ENCODE measurements at regions not wholly inside any gene's neighbourhood (a gene's known extent, or its start where the extent isn't known, plus 50 kb on each side); places are given as distances from the start of the nearest gene placed in this dataset.

DNA sequence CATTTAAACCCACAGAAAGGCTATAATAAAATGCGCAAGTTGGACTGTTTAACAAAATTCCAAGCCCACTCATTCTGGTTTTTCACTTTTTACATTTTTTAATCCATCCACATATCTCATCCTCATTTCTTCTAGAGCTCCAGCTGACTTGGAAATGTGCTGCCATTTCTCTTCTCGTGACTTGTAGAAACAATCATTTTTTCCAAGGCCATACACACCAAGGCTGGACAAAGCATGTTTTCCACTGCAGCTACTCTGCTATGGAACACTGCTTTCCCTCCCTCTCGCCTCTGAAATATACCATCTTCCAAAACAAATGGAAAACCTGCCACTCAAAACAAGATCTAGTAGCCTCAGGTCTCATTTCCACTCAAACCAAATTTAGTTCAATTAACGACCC is 141.1 kb downstream of the ESM1 start:
- no peaks in the 10 kb centered on the region for H3K36me3 ChIP-seq (ENCODE audit: control insufficient read depth in 4 of 4, insufficient read depth in 4 of 4, low read length in 3 of 4)
- 95% methylated on average over 4 of the region's 4 CpGs for WGBS (ENCODE audit: insufficient coverage)
- POLR2A ChIA-PET, result interaction anchor here (1.4 kb wide), 1 partner anchor 327 kb away, joined by 4 read pairs; no protein-coding TSS in a partner anchor

DNA sequence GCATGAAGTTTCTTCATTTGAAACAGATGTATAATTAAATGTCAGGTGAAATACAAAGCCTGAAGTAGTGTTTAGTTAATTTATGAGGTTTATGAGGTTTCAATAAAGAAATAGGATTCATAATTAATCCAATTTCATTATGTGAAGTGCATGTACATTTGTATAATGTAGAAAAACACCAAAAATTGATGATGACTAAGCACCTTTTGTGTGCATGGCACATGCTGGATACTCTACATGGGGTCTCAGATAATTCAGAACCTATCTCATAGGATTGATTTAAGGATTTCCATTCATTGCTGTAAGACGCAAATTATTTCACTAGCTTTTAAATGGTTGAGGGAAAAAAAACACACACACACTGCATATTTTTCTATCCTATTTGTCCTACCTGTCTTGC is 143.9 kb downstream of the ESM1 start:
- Histone ChIP-seq H3K36me3 (ENCODE audit: control insufficient read depth in 4 of 4, insufficient read depth in 4 of 4, low read length in 3 of 4) (no peaks in the 10 kb centered on the region), H3K27me3 (replicated peaks in 2 of 5; ENCODE audit: control insufficient read depth in 4 of 5, insufficient read depth in 5 of 5, low read length in 4 of 5) (no peaks in the 10 kb centered on the region), H3K27ac (ENCODE audit: insufficient read depth in 1 of 2, low read depth in 1 of 2, low read length in 2 of 2, poor library complexity in 1 of 2, severe bottlenecking in 2 of 2) (no peak overlapping the region), H3K4me1 (ENCODE audit: control extremely low read depth in 1 of 4, control insufficient read depth in 4 of 4, insufficient read depth in 4 of 4, low read length in 3 of 4) (no peaks in the 10 kb centered on the region), H3K9me3 (ENCODE audit: control extremely low read depth in 1 of 5, control insufficient read depth in 4 of 5, insufficient read depth in 2 of 5, low read depth in 1 of 5, low read length in 4 of 5) (no peaks in the 10 kb centered on the region), H3K4me3 (ENCODE audit: control insufficient read depth in 1 of 7, extremely low read depth in 1 of 7, insufficient read depth in 4 of 7, low read depth in 2 of 7, low read length in 6 of 7) (no peak overlapping the region)
- ChIA-PET CTCF (interaction anchor here (1.1 to 1.3 kb wide), 2 partner anchors 243 to 324 kb away, joined by 3 to 7 read pairs; partner anchors contain the start of gene SNX18), POLR2A (no interaction called here)
- no CpG with 5 or more reads among the region's 1 CpG for WGBS (ENCODE audit: insufficient coverage)
- DNase-seq, result no peak

More for the DNA sequence above, 141.1 kb downstream of the ESM1 start:
- H3K4me3 ChIP-seq (ENCODE audit: control insufficient read depth in 1 of 7, extremely low read depth in 1 of 7, insufficient read depth in 4 of 7, low read depth in 2 of 7, low read length in 6 of 7), result no peak overlapping the region
- H3K4me1 ChIP-seq (ENCODE audit: control extremely low read depth in 1 of 4, control insufficient read depth in 4 of 4, insufficient read depth in 4 of 4, low read length in 3 of 4), result no peaks in the 10 kb centered on the region
- H3K27ac ChIP-seq (ENCODE audit: insufficient read depth in 1 of 2, low read depth in 1 of 2, low read length in 2 of 2, poor library complexity in 1 of 2, severe bottlenecking in 2 of 2), result no peak overlapping the region
- CTCF ChIA-PET, result interaction anchor here (1.0 to 3.5 kb wide), 14 partner anchors 9 to 601 kb away, joined by 3 to 91 read pairs (median 4); partner anchors contain the start of gene SNX18
- H3K27me3 ChIP-seq (replicated peaks in 2 of 5; ENCODE audit: control insufficient read depth in 4 of 5, insufficient read depth in 5 of 5, low read length in 4 of 5), result no peaks in the 10 kb centered on the region
- DNase-seq, result no peak
- no peaks in the 10 kb centered on the region for H3K9me3 ChIP-seq (ENCODE audit: control extremely low read depth in 1 of 5, control insufficient read depth in 4 of 5, insufficient read depth in 2 of 5, low read depth in 1 of 5, low read length in 4 of 5)

DNA sequence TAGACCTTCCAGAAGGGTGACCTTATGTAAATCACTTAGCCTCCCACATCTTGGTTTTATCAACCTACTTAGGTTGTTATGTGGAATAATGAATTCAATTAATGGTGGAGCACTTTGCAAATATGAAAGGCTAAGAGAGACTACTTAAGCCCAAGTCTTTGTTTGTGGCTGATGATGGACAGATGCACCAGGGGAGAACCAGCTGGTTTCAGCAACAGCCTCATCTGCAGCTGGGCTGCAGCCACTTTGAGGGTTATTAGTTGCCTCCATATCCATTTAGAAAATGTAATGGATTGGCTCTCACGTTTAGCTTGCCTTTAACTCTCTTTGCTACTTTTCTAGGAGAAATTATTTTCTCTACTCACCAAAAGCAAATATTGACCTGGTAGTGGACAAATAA is 146.6 kb downstream of the ESM1 start:
- no peak for DNase-seq
- Histone ChIP-seq H3K36me3 (ENCODE audit: control insufficient read depth in 4 of 4, insufficient read depth in 4 of 4, low read length in 3 of 4) (no peaks in the 10 kb centered on the region), H3K27ac (ENCODE audit: insufficient read depth in 1 of 2, low read depth in 1 of 2, low read length in 2 of 2, poor library complexity in 1 of 2, severe bottlenecking in 2 of 2) (no peak overlapping the region), H3K27me3 (replicated peaks in 2 of 5; ENCODE audit: control insufficient read depth in 4 of 5, insufficient read depth in 5 of 5, low read length in 4 of 5) (no peaks in the 10 kb centered on the region), H3K4me1 (ENCODE audit: control extremely low read depth in 1 of 4, control insufficient read depth in 4 of 4, insufficient read depth in 4 of 4, low read length in 3 of 4) (peaks cover 0 to 6% (median 0%) of the 10 kb centered on the region in 4 experiments), H3K9me3 (ENCODE audit: control extremely low read depth in 1 of 5, control insufficient read depth in 4 of 5, insufficient read depth in 2 of 5, low read depth in 1 of 5, low read length in 4 of 5) (no peaks in the 10 kb centered on the region), H3K4me3 (ENCODE audit: control insufficient read depth in 1 of 7, extremely low read depth in 1 of 7, insufficient read depth in 4 of 7, low read depth in 2 of 7, low read length in 6 of 7) (no peak overlapping the region)
- POLR2A ChIA-PET, result no interaction called here
- CTCF ChIA-PET, result interaction anchor here (1.2 kb wide), 1 partner anchor 349 kb away, joined by 3 read pairs; no protein-coding TSS in a partner anchor
- 100% methylated on average over 1 of the region's 1 CpG for WGBS (ENCODE audit: insufficient coverage)

DNA sequence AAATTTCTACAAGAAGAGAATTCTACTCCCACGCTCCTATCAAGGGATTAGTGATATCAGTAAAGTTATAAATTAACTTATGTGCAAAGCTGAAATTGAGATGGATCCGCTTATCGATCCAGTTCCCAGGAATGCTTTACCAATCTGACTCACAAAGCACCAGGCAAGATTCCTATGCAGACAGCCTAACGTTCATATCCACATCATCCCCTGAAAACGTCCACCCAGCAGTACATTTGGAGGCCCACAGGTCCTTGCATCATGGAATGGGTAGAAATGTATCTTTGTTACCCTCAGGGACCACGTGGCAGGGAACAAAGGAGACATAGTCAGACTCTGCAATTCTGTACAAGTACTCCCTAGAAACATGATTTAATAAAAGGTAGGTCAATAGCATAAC is 147.4 kb downstream of the ESM1 start:
- Histone ChIP-seq H3K36me3 (ENCODE audit: control insufficient read depth in 4 of 4, insufficient read depth in 4 of 4, low read length in 3 of 4) (no peaks in the 10 kb centered on the region), H3K4me3 (ENCODE audit: control insufficient read depth in 1 of 7, extremely low read depth in 1 of 7, insufficient read depth in 4 of 7, low read depth in 2 of 7, low read length in 6 of 7) (no peak overlapping the region), H3K9me3 (ENCODE audit: control extremely low read depth in 1 of 5, control insufficient read depth in 4 of 5, insufficient read depth in 2 of 5, low read depth in 1 of 5, low read length in 4 of 5) (no peaks in the 10 kb centered on the region), H3K27ac (ENCODE audit: insufficient read depth in 1 of 2, low read depth in 1 of 2, low read length in 2 of 2, poor library complexity in 1 of 2, severe bottlenecking in 2 of 2) (no peak overlapping the region), H3K4me1 (ENCODE audit: control extremely low read depth in 1 of 4, control insufficient read depth in 4 of 4, insufficient read depth in 4 of 4, low read length in 3 of 4) (peaks cover 0 to 6% (median 0%) of the 10 kb centered on the region in 4 experiments), H3K27me3 (replicated peaks in 2 of 5; ENCODE audit: control insufficient read depth in 4 of 5, insufficient read depth in 5 of 5, low read length in 4 of 5) (no peaks in the 10 kb centered on the region)
- POLR2A ChIA-PET, result no interaction called here
- WGBS (ENCODE audit: insufficient coverage), result no CpG with 5 or more reads among the region's 6 CpGs
- no peak for DNase-seq
- CTCF ChIA-PET, result no interaction called here

DNA sequence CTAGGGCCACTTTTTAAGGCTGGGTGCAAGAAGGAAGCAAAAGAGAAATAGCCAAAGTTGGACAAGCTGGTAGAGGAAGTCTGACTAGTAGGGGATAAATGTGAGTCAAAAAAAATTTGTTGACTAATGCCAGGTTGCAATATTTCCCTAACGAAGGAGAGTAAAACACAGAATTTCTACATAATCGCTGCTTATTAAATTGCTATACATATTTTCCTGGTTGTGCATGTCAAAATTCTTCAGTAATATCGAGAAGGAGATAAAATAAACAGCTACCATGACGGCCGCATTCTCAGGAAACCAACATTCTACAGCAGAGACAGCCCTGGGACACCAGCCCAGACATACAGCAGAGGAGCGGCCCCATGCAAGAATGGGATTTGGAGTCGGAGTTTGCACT is 148.3 kb downstream of the ESM1 start:
- WGBS (ENCODE audit: insufficient coverage), result 85% methylated on average over 5 of the region's 7 CpGs
- CTCF ChIA-PET, result interaction anchor here (0.7 kb wide), 1 partner anchor 31 kb away, joined by 3 read pairs; no protein-coding TSS in a partner anchor
- Histone ChIP-seq H3K4me3 (ENCODE audit: control insufficient read depth in 1 of 7, extremely low read depth in 1 of 7, insufficient read depth in 4 of 7, low read depth in 2 of 7, low read length in 6 of 7) (no peak overlapping the region), H3K9me3 (ENCODE audit: control extremely low read depth in 1 of 5, control insufficient read depth in 4 of 5, insufficient read depth in 2 of 5, low read depth in 1 of 5, low read length in 4 of 5) (no peaks in the 10 kb centered on the region), H3K27ac (ENCODE audit: insufficient read depth in 1 of 2, low read depth in 1 of 2, low read length in 2 of 2, poor library complexity in 1 of 2, severe bottlenecking in 2 of 2) (no peak overlapping the region), H3K36me3 (ENCODE audit: control insufficient read depth in 4 of 4, insufficient read depth in 4 of 4, low read length in 3 of 4) (no peaks in the 10 kb centered on the region), H3K4me1 (ENCODE audit: control extremely low read depth in 1 of 4, control insufficient read depth in 4 of 4, insufficient read depth in 4 of 4, low read length in 3 of 4) (peaks cover 0 to 6% (median 0%) of the 10 kb centered on the region in 4 experiments), H3K27me3 (replicated peaks in 2 of 5; ENCODE audit: control insufficient read depth in 4 of 5, insufficient read depth in 5 of 5, low read length in 4 of 5) (no peaks in the 10 kb centered on the region)
- no peak for DNase-seq
- POLR2A ChIA-PET, result no interaction called here

DNA sequence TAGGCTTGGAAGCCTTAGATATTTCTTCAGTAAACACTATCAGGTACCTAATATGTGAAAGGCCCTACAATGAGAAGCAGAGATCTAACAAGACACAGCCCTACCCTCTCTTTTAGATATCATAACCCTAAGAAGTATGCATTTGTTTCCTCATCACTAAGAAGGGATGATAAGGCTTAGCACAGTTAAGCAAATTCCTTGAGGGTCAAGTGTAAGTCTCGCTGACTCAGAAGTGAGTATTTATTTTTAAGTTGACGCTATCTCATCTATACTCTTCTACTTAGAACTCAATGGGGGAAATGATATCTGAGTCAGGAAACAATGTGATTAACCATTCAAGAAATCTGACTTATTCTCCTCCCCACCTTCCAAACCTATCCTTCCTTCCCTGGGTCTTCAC is 149.7 kb downstream of the ESM1 start:
- Histone ChIP-seq H3K4me1 (ENCODE audit: control extremely low read depth in 1 of 4, control insufficient read depth in 4 of 4, insufficient read depth in 4 of 4, low read length in 3 of 4) (peaks cover 0 to 6% (median 0%) of the 10 kb centered on the region in 4 experiments), H3K9me3 (ENCODE audit: control extremely low read depth in 1 of 5, control insufficient read depth in 4 of 5, insufficient read depth in 2 of 5, low read depth in 1 of 5, low read length in 4 of 5) (no peaks in the 10 kb centered on the region), H3K36me3 (ENCODE audit: control insufficient read depth in 4 of 4, insufficient read depth in 4 of 4, low read length in 3 of 4) (no peaks in the 10 kb centered on the region), H3K4me3 (ENCODE audit: control insufficient read depth in 1 of 7, extremely low read depth in 1 of 7, insufficient read depth in 4 of 7, low read depth in 2 of 7, low read length in 6 of 7) (no peak overlapping the region), H3K27ac (ENCODE audit: insufficient read depth in 1 of 2, low read depth in 1 of 2, low read length in 2 of 2, poor library complexity in 1 of 2, severe bottlenecking in 2 of 2) (no peak overlapping the region), H3K27me3 (replicated peaks in 2 of 5; ENCODE audit: control insufficient read depth in 4 of 5, insufficient read depth in 5 of 5, low read length in 4 of 5) (no peaks in the 10 kb centered on the region)
- no CpG with 5 or more reads among the region's 2 CpGs for WGBS (ENCODE audit: insufficient coverage)
- ChIA-PET CTCF (interaction anchor here (1.6 kb wide), 1 partner anchor 9 kb away, joined by 5 read pairs; no protein-coding TSS in a partner anchor), POLR2A (no interaction called here)
- DNase-seq, result no peak

DNA sequence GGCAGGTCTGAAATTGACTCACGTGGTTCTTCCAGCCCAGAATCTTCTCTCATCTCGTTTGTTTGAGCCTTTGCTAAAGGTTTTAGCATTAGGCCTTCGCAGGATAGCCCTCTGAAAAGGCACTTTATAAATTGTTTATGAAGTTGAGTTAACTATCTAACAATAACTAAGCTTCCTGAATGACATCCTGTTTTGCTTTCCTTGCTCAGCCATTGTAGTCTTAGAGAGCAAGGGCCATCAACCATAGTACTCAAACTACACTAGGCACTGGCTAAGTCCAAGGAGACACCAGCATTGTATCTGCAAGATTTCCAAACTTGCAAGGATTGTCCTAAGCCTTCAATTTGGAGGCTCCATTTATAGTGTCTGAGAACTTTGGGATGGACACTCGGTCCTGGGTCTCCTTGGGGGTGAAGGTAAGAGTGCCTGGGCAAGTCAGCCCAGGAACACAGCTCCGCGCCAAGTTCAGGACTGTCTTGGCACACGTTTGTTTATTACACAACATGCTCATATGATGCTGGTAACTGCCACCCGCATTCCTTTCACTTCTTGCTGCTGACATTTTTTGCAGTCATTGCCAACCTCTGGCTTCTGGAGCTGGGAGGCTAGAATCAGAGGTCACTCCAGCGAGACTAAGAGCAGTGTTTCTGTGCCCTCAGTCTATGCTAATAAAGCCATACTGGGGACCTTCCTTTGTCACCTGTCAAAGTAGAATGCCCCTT is 151.1 kb downstream of the ESM1 start:
- no peak overlapping the region for H3K4me3 ChIP-seq (ENCODE audit: control insufficient read depth in 1 of 7, extremely low read depth in 1 of 7, insufficient read depth in 4 of 7, low read depth in 2 of 7, low read length in 6 of 7)
- peaks cover 0 to 6% (median 0%) of the 10 kb centered on the region in 4 experiments for H3K4me1 ChIP-seq (ENCODE audit: control extremely low read depth in 1 of 4, control insufficient read depth in 4 of 4, insufficient read depth in 4 of 4, low read length in 3 of 4)
- no peaks in the 10 kb centered on the region for H3K36me3 ChIP-seq (ENCODE audit: control insufficient read depth in 4 of 4, insufficient read depth in 4 of 4, low read length in 3 of 4)
- 94% methylated on average over 6 of the region's 9 CpGs for WGBS (ENCODE audit: insufficient coverage)
- H3K27ac ChIP-seq (ENCODE audit: insufficient read depth in 1 of 2, low read depth in 1 of 2, low read length in 2 of 2, poor library complexity in 1 of 2, severe bottlenecking in 2 of 2), result no peak overlapping the region
- POLR2A ChIA-PET, result no interaction called here
- H3K9me3 ChIP-seq (ENCODE audit: control extremely low read depth in 1 of 5, control insufficient read depth in 4 of 5, insufficient read depth in 2 of 5, low read depth in 1 of 5, low read length in 4 of 5), result no peaks in the 10 kb centered on the region
- no peak for DNase-seq
- CTCF ChIA-PET, result interaction anchor here (1.2 kb wide), 2 partner anchors 13 to 317 kb away, joined by 3 to 6 read pairs; partner anchors contain the start of gene SNX18
- H3K27me3 ChIP-seq (replicated peaks in 2 of 5; ENCODE audit: control insufficient read depth in 4 of 5, insufficient read depth in 5 of 5, low read length in 4 of 5), result no peaks in the 10 kb centered on the region
